Activated CD4-positive, CD25-positive, alpha-beta regulatory T cell treated with anti-CD3 and anti-CD28 coated beads, Interleukin-2, amount 50 U/mL, for 72 hours (primary cell): ENCODE measurements at regions not wholly inside any gene's neighbourhood (a gene's known extent, or its start where the extent isn't known, plus 50 kb on each side); places are given as distances from the start of the nearest gene placed in this dataset.

Source experiments
- DNase-seq: peaks from one replicate; pipeline ENCODE4 v3.0.0; 2021

DNA sequence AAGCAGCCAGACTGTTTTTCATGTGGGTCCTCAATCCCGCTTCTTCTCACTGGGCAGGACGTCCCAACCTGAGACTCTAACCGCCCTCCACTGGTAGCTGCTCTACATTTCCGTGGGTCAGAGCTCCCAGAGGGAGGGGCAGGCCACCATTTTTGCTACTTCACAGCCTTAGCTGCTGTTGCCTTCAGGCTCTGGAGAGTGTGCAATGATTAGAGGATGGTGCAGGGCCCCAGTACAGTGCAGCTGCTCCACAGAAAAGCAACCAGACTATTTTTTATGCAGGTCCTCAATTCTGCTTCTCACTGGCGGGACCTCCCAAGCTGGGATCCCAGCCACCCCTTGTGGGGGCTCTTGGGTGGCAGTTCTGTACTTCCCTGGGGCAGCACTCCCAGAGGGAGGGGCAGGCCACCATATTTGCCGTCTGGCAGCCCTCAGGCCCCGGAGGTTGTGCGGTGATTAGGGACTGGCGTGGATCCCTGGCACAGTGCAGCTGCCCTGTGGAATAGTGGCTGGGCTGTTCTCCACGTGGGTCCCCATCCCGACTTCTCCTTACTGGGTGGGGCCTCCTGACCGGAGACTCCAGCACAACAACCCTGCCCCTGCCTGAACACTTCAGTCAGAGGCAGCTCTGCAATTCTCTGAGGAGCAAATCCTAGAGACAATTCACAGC, 647.6 kb upstream of the PKN2 start:
- no peak for DNase-seq

DNA sequence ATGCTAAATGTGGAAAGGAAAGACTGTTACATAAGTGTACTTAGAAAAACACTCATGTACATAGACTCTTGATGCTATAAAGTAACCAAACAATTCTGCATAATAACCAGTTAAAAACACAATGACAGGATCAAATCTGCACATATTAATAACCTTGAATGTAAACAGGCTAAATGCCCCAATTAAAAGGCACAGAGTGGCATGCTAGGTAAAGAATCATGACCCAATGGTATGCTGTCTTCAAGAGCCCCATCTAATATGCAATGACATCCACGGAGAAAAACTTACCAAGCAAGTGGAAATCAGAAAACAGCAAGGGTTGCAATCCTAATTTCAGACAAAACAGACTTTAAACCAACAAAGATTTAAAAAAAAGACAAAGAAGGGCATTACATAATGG, 644.8 kb upstream of the PKN2 start:
- no peak for DNase-seq

DNA sequence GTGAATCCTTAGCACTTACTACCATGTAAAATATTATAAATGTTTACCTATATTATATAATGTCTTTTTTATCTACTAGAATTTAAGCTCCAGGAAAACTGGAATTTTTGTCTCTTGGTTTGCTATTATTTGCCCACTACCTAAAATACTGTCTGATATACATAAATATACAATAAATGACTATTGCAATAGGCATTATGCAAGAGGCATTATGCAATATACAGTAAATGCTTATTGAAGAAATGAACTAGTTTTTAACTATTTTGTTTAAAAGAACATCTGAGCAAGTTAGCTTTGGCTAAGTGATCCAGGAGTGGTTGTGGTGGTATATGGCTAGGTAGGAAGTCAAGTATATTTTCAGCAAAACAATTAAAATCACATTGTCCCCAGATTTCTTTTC, 640.2 kb upstream of the PKN2 start:
- no peak for DNase-seq

DNA sequence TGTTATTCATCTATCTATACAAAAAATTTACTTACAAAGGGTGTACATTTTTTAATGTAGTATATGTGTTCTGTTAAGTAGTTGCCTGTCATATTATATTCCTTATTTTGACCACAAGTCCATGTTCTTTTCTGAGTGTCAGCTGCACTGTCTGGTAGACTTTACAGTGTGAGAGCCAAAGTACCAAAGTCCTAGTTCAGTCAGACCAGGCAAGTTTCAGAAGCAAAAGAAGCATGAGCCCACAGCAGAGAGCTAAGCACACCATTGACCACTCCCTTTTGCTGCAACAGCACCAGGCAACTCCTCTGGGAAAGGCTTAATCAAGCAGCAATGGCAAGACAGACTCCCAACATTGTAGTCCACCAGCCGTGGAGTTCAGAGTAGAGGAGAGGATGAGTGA, 631.9 kb upstream of the PKN2 start:
- DNase-seq, result no peak

DNA sequence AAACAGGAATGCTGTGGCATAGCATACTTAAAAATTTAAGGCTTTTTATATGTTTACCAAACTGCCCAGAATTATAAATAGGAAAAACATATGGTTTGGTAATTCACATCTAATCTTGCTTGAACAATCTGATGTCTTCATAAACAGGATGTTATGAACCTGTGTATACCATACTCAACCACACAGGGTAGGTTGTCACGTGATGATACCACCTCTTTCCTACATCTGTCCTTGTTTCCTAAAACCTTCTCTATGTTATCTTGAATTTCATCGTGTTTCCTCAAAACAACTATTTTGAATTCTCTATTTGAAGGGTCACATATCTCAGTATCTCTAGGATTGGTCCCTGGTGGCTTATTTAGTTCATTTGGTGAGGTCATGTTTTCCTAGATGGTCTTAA, 631.0 kb upstream of the PKN2 start:
- DNase-seq, result no peak

DNA sequence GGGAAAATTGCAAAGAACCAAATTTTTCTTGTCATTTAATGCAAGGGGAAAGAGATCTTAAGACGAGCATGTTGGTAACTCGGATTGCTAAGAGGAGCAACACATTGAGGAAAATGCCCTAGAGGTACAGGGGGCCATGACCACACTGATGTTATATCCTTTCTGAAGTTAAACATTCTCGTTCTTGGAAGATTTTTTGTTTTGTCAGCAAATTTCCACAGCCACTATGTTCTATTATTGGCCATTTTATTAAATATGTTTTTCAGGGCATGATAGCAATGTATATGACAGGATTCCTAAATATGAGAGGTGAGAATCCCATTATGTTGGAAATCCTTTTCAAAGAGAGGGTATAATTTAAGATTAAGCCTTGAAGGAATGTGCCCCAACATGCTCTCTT, 627.2 kb upstream of the PKN2 start:
- no peak for DNase-seq

DNA sequence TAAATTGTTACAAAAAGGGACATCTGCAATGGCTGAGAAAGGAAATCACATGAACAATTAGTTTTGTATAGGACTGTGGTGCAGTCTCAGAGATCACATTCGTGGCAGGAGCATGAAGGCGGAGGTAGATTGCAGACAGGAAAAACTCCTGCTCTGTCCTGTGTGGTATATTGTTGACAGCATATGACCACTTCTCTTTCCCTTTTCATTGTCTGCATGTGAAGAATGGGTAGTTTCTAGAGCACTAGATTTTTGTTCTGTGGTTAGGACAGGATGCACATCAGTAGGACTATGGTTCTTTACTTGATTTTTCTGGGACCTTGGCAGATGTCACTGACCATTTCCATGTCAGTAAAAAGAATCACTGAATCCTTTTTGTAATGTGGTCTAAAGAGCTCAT, 625.9 kb upstream of the PKN2 start:
- no peak for DNase-seq

DNA sequence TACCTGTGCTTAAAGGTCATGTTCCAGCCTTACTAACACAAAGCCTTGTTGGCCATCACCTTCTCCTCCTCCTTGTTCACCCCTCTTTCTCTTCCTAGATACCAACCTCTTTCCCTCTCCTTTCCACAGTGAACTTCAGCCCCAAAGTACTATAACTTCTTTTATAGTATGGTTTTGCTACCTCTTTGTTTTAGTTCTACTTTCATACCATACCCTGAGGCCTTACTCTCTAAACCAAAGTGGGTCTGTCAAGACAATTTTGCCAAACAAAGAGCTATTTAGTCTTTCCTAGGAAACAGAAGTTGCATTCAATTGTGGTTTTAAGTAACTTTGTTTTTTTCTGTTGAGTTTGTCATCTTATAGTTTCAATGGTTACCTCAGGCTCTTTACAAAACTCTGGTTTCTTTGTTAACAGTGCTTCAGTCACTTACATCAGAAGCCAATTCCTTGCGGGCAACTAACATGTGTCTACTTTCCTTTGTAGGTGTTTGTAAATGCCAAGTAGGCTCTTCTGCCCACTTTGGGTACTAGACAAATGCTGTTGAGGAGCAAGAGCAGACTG, 623.9 kb upstream of the PKN2 start:
- no peak for DNase-seq

DNA sequence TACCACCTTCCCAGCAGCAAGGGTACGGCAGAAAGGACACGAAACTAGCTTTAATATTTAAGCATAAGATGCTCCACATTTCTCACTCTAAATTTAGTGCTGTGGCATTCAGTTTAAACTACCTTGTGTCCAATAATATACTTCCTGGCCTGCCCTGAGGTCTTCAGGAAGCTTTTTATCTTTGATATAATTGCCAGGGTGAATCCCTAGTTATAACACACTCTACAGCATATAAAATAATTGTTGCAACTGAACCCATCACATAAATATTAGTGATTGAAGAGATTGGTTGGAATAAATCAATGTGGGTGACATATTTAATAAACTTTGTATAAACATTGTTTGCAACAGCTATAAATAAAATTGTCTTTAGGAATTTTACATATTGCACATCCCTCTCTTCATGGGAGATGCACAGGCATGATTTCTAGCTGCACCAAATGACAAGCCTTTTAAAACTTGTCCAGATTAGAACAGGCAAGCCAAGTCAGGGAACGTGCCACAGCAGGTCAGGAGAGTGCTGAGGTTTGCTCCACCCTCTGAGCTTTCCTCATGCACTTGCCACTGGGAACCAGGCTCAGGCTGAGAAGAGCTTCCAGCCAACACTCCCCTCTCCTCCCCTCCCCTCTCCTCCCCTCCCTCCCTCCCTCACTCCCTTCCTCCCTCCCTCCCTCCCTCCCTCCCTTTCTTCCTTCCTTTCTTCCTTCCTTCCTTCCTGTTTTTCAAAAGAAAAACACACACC, 623.2 kb upstream of the PKN2 start:
- DNase-seq, result no peak

DNA sequence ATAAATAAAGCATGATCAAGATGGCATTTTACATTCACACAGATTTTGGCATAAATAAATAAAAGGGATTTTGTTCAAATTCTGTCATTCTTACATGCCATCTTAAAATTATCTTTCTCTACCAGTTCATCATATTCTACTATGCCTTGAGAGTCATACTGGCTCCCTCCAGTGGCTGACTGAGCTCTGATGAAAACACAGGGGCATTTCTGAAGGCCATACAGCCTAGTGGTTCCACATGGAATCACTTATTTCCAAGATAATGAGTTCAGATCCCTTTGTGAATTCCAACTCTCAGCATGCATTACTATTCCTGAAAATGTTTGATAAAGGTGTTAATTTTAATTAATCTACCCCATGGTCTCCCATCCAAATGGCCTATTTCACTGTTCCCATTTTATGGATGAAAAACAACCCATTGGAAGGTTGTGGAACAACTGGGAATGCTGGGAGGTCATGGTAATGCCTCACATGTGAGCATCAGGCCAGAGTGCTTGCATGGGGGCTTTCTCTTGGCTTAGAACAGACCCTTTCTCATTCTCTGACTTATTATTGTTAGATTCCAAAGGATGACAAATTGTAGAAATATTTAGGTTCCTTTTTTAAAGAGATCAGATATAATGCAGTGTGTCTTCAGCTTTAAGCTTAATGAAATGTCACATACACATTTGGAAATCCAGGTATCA, 622.4 kb upstream of the PKN2 start:
- DNase-seq, result no peak

DNA sequence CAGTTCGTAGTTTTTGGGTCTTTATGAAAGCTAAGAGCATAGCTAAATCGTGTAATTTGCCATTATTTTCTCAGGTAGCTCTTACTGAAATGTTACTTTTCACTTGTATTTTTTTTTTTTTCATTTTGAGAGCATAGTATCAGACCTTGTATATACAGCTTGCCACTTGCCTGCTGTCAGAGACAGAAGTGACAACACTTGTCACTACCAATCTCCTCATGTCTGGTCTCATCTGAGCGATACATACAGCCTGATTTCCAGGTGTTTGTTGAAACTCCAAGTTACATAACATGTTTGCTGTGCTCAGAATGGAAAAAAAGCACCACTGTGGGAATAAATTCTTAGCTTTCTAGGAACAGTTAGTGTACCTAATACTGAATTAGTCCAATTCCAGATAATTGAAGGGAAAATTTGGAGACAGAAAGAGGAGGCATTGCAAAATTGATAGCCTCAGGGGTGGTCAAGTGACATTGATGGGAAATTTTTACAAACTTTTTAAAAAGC, 621.4 kb upstream of the PKN2 start:
- no peak for DNase-seq

DNA sequence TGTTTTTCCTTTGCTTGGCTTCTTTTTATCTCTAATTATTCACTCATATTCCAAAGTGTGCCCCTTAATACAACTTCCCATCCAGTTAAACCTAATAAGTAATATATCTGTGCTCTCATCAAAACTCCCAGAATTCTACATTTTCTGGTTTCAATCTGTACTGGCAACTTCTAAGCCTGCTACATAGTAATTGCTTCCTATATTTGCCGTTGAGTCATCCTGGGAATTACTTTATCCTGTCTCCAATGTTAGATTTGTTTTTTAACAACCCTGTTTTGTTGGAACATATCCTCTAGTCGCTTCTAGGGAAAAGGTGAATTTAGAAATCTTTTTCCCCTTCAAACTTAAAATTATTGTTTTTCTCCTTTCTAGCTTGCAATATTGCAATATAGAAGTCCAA, 620.5 kb upstream of the PKN2 start:
- no peak for DNase-seq

DNA sequence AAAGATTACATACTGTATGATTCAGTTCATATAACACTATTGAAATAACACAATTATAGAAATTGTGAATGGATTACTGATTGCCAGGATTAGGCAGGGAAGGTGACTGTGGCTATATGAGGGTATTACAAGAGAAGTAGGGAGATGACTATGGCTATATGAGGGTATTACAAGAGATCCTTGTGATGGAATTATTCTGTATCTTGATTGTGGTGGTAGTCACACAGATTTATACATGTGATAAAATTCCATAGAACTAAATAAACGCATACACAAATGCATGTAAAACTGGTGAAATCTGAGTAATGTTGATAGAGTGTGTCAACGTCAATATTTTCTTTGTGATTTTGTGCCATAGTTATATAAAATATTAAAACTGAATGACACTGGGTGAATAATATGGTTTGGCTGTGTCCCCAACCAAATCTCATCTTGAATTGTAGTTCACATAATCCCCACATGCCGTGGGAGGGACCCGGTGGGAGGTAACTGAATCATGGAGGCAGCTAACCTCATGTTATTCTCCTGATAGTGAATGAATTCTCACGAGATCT, 615.6 kb upstream of the PKN2 start:
- no peak for DNase-seq

DNA sequence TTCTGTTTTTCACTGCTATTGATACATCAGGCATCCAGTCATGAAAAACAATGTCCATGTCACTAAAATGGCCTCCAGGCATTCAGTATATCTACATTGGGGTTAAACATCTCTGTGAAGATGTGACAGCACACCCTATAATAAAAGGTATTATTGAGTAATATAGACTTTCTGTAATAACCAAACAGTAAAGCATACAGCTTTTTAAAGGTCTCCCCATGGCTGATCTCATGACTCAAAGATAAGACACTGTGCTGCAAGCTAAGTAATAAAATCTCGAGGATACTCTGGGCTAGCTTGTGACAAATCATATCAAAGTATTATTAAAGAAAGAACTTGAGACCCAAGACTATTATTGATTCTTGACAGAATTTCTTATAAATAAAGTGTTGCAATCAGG, 613.1 kb upstream of the PKN2 start:
- DNase-seq, result no peak

DNA sequence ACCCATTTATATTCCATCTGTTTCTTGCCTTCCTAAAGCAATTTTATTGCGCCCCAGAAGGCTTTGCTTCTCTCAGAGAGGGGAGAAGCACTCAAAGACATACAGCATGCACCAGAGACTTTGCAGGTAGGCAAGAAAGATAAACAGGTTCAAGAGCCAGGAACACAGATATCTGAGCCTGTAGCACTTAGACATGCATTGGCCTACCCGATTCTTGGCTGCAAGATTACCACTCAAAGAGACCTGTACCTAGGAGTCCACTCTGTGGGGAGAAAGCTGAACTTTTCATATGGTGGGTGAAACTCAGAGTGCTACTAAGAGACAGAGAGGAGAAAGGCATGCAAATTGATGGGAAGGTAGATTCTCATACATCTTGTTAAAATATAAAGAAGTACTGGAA, 609.4 kb upstream of the PKN2 start:
- no peak for DNase-seq

DNA sequence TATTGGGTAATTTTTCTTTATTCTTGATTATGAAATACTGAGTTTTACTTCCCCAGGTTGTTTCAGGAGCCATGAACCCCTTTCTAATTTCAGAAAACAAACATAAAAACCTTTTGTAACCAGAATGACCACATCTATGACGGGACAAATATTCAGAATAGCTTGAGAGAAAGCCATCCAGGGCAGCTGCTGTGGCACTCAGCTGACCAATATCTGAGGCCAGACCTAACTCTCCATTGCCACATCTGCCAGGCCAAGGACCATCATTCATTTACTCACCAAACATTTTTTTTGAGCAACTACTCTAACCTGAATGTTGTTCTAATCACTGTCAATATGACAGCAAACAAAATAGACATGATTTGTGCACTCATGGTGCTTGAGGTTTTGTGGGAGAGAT, 608.3 kb upstream of the PKN2 start:
- DNase-seq, result no peak

DNA sequence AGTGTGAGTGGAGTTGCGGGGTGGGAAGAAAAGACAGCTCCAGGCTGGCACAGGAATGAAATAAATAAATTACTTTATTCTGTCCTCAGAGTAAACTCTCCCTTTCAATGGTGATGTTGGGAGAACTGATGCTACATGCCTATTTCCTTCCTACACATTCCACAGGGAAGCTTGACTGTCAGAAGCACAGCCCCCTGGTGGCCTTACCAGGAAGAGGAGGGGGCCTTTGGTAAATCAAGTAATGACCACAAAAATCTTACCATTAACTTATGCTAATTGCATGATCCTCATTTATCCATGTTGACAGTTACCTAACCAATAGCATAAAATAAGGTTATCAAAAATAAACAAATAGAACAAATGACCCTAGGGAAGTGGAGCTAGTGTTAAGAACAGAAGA, 605.0 kb upstream of the PKN2 start:
- DNase-seq, result no peak

DNA sequence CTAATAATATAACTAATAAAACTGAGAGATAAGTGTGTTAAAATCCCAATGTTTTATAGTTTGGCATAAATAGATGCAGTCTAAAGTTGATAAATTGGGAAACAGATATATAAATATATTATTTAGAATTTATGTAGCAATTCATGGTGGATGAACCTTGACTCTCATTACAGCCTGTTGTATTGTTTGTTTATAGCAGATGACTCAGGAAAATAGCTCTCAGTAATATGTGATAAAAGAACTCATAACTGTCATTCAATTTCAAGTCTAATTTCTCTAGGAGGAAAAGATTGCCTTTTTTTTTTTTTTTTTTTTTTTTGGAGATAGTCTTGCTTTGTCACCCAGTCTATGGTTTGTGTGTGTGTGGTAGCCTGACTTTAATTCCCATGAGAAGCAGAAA, 603.2 kb upstream of the PKN2 start:
- DNase-seq, result no peak

DNA sequence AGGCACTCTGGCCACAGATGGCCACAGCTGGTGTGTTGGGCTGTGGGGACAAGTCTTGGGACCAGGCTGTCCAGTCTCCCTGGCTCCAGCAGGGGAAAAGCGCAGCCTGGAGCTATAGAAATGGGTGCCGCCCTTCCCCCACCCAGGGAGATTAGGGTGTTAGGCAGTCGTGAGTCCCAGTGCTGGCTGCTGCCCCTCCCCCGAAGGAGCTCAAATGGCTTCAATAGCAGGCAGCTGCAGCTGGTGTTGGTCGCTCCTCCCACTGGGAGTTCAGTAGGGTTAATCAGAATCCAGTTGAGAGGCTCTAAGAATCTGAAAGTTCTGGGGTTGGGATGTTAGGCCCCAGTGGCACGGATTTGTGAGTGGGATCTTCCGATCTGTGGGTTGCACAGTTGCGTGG, 595.6 kb upstream of the PKN2 start:
- DNase-seq, result no peak

DNA sequence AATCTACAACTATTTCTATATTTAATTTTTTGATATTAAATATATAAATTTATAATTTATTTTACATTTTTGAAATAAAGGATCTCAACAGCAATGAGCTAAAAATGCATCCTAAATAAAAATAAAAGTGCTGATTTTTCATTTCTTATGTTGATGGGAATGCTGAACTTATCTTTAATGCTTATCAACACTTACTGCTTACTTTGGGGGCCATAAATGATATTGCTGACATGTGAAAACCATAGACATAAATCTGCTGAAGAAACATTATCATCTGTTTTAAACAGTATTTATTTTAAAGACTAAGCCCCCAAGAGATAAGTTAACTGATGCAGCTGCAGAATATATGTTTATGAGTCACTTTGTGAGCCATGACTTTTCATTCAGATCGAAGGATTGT, 594.1 kb upstream of the PKN2 start:
- DNase-seq, result no peak

DNA sequence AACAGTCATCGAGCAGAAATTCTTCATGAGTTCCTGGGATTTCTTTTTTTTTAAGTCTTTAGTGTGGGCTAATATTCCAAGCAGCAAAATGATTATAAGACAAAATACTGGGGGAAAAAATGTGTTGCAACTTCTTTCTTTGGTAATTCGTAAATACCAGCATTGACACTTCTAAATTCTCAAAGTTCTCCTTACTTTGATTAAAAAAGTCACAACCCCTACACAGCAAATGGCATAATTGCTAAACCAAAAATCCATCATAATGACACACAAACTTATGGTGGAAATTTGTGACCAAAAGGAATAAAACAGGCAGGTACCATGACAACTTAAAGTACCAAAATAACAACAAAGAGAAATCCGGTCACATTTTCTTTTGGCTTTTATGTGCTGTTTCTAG, 585.2 kb upstream of the PKN2 start:
- DNase-seq, result no peak

DNA sequence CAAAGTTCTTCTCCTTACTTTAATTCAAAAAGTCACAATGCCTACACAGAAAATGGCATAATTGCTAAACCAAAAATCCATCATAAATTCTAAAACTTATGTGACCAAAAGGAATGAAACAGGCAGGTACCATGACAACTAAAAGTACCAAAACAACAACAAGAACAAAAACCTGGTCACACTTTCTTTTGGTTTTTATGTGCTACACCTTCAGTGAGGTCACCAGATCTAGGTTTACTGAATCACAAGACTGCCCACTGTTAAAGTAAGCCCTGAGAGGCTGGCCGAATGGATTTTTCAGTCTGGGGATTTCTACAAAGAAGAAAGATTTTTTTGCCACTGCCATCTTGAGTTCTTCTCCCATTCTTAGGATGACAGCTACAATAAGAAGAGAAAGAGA, 583.0 kb upstream of the PKN2 start:
- no peak for DNase-seq

DNA sequence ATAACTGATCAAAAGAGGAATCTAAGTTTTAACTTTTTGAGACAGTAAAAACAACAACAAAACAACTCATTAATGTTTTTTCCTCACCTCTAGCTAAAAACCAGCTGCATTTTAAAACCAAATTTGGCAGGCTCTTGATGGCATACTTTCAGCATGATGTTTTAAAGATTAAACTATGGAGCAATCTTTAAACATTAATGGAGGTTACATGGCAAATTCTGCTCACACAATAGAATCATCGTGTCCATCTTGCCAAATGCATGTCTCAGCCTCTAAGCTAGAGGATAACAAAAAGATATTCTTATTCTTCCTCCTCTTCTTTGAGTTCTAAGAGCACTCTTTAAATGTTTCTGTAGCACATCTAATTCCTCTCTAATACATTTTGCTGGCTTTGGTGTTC, 579.8 kb upstream of the PKN2 start:
- no peak for DNase-seq

DNA sequence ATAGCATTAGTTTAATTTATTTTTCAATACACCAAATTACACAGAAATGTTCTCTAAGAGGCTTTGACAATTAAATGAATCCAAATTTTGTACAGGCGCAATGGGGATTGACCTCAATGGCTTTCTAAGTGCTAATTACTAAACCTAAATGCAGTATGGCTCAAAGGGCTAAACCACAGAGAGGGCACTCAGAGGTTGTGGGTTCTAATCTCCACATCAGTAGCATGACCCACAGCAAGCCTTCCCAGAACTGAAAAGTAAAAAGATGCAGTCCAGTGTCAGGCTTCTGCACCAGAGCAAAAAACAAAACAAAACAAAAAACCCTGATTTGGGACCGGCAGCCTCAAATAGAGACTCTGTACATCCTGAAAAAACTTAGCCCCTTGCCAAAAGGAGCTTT, 579.2 kb upstream of the PKN2 start:
- no peak for DNase-seq
